HG02938 (cell line): ENCODE measurements at regions not wholly inside any gene's neighbourhood (a gene's known extent, or its start where the extent isn't known, plus 50 kb on each side); places are given as distances from the start of the nearest gene placed in this dataset.
"Not testable (repeated sequence)": the region's sequence is repeated elsewhere in the genome, so short reads cannot be mapped to it uniquely, and the experiment has no call there.

ENCODE experiments used
- ATAC-seq: cut with Tn5 transposase; IDR thresholded peaks from one replicate; pipeline ENCODE4 v1.9.1; 2021; ENCODE audit warnings: mild to moderate bottlenecking, moderate library complexity; ENCODE audit not compliant: unreplicated experiment

DNA sequence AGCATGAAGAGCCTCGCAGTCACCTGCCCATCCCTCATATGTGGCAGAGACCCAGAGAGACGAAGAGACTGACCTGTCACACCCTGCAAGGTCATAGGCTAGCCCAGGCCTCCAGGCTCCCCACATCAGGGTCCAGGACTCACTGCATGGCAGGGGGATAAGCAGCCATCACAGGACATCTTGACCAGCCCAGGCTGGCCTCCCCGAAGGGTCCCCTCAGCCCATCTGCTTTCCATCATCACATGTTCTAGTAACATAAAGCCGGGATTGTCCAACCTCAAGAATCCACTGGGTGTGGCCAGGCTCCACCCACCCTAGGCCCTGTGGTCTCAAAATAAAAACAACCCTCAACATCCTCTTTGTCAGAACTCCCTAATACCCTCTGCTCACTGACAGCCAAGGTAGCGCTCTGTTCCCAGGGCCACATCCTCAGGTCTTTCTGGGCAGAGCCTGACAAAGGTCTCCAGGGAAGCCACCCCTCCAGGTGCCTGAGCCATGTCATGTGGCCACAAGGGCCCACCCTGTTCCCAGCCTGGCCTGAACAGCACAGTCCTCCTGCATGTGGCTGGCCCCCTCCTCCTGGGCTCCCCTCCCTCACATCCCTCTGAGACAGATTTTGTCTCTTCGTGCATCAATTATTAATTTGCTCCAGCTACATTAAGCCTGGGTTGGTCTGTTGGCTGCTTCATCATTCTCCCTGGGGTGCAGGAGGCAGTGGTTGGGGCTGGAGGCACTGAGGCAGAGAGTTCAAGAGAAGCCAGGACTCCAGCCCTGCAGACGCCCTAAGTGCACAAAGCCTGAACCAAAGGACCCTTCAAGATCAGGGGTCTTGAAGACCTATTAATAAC lies 131.8 kb upstream of the UNC5B start:
- no peak for ATAC-seq

DNA sequence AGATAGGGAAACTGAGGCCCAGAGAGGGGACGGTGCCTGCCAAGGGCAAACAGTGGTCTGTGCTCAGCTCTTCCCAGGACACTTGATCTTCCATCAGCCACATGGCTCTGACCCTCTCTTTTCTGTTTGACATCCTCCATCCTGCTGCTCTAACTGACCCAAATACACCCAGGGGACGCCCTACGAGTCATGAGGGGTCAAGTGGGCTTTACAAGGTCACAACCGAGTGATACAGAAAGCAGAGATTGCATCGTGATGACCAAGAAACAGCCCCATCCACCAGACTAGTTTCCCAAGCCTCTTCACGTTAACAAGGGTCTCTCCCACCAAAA lies 131.2 kb upstream of the UNC5B start:
- ATAC-seq, result no peak

DNA sequence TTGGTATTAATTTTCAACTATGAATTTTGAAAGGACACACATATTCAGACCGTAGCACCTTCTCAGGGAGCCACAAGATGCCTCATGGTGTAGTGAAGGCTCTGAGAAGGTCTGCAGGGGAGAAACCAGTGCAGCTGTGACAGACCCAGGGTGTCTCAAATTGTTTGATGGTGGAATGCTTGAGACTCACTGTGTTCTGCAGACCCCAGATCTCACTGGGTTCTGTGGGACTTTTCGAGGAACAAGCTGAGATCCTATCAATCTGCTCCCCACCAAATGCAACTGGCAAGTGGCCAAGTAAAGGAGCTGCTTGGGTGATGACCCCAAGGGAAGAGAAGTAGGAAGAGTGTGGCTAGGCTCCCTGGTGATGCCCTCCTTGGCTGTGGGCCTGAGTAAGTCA lies 130.5 kb upstream of the UNC5B start:
- no peak for ATAC-seq

DNA sequence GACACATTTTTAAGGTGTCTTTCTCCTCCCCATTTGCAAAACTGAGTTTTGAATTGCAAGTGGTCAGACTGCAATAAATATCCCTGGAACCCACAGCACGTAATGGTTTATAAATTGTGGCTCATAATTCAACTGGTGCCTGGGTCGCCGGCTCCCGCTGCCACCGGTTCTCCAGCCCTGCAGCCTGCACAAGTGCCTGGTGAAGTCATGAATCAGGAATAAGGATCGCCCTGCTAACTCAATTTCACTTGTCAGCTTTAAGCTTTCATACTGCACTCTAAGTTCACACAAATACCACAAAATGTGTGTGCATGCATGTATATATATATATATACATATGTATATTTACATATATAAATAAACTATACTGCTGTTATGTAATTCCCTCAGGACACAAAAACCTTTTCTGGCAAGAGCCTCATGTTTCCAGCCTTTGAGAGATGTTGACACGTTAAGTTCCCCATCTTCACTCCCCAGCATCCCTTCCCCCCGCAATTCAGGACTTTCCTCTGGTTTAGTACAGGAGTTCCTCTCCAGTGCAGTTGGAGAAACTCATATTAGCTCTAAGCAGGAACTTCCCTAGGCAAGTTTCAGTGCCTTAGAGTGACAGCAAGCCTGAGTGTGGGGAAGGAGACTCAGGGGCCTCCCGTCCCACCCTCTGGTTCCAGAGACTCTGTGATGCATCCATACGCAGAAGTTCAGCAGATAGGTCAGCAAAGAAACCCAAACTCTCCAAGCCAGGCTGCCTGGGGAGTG lies 129.2 kb upstream of the UNC5B start:
- ATAC-seq, result no peak

DNA sequence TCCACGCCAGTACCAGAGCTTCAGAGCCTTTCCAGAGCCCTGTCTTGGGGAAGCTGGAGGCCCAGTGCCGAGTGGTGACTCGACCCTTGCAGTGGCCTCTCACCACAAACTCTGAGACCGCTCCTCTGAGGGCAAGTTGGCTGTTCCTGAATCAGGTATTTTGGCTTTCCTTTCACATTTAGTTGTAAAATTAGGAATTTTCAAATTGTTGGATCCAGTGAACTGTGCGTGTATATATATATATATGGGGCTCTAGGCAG lies 128.7 kb upstream of the UNC5B start:
- no peak for ATAC-seq

DNA sequence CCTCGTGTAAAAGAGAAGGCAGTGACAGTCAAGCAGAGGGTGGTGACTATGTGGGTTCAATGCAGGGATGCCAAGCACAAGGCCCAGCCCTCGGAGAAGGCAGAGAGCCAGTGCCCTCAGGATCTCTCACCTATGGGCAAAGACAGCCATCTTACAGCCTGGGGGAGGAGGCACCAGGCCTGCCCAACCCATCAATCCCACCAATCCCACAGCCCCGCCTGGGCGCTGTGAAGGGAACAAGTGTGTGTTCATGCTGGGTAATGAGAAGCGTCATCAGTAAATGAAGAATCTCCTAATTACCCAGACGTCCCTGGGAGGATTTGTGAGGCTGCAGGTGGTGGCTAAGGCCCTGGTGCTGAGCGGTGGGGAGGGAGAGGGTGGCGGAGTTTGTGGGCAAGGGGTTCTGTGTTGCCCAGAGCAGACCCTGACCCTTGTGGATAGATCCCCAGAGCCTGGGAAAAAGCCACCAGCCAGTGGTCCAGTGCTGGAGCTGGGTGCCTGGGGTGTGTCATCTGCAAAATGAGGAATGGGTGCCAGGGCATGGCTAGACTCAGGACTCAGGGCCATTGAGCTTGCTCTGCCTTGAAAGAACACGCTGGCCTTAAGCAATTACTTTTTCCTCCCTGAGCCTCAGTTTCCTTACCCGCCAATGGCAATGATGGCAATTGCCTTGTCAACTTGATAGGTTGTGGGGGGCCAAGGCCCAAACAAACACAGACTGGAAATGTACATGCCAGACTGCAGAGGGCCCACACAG lies 128.1 kb upstream of the UNC5B start:
- ATAC-seq, result no peak

DNA sequence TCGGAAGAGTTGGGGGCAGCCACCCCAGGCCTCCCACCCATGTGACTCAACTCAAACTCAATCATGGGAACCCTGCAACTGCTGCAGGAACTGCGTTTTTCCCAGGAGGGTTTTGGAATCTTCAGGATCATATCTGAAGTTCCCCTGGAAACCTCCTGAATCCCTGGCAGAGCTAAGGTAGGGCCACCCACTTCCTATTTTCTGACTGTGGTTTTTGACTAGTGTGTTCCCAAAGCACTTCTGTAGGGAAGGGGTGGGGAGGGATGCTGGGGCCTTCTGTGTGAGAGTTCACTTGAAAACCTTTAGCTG lies 127.6 kb upstream of the UNC5B start:
- ATAC-seq, result no peak

DNA sequence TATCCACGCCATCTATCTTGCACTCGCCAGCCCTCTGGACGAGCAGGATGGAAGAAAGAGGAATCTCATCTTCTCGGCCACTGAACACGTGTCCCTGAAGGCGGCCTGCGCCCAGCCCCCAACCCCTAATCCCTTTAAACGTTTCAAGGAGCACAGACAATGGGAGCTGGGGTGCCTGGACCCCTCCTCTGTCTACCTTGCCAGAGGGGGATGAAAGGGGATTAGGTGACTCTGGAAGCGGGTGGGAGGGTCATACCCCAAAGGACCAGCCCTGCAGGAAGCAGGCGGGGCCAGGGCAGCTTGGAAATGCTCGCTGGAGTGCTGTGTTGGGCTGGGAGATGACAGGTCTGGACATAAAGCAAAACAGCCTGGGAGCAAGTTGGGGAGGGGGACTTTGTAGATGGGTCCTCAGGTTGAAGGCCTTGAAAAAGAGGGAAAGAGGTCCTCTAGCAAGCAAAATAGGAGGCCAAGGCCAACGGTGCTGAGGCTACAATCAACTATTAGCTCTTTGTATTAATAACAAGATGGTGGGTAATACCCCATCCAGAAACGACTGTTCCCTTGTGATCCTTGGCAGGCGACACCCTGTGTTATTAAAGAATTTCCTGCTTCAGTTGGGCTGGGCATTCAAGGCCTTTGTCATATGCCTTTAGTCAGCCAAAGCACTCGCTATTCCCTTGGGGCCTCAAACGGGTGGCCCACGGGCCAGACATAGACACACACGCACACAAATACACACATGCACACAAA lies 126.5 kb upstream of the UNC5B start:
- ATAC-seq, result no peak

DNA sequence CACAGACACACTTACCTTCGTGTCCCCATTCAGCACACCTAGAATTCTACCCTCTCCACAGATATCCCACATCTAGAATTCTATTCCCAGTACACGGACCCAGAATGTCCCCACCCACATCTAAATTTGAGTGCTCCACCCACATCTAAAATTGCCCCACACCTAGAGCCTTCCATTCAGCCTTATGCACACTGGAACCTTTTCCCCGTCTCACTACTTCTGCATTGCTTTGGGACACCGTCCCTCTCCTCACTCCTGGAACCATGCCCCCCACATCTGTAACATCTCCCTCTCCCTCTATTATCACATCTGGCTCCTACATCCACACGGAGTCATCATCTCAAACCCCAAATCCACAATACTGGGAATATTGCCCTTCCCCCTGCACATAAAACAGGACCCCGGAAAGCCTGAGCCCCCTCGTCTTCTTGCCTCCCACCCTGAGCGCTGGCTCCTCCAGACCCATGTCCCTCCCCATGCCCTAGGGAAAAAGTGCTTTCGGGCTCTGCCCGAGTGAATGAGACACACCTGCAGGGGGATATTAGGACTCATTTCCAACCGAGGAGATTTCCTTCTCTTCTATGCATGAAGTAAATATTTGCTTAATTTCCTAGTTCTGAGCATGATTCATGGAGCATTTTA lies 125.8 kb upstream of the UNC5B start:
- ATAC-seq, result no peak

DNA sequence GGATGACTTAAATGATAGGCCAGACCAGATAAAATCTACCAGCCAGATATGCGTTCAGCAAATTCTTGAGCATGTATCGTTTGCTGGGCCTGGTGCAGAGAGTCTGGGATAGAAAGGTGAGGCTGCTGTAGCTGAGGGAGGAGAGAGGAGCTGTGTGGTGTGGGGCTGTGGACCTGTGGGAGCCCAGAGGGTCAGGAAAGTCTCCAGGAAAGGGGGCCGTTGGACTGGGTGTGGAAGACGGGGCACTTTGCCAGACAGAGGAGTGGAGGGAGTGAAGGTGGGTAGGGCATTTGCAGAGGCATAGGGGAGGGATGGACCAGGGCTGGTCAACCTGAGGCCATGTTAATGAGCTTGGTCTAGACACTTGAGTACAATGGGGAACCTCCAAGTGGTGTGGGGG lies 124.7 kb upstream of the UNC5B start:
- no peak for ATAC-seq

DNA sequence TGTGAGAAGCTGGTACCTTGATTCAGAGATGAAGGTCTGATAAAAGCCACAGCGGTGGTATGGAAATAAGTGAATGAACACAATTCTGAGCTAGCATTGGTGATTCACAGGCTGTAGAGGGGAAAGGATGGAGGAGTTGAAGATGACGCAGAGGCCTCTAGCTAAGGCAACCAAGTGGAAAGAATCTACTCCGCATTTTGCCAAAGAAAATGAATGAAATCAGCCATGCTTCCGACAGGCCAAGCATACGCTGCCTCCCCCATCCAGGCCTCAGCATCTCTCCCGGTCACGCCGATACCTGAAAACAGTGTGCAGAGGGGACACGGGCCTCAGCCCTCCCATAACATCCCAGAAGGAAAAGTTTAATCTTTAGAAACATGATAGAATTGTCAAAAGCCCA lies 124.3 kb upstream of the UNC5B start:
- ATAC-seq, result no peak

DNA sequence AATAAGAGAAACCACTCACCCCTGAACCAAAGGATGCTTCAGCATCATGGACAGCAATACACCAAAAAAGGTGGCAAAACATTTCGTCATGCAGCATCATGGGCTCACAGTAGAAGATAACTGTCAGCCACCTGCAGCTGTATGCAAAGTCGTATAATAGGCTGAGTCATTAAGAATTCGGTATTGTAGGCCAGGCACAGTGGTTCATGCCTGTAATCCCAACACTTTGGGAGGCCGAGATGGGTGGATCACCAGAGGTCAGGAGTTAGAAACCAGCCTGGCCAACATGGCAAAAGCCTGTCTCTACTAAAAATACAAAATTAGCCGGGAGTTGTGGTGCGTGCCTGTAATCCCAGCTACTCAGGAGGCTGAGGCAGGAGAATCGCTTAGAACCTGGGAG lies 123.8 kb upstream of the UNC5B start:
- ATAC-seq, result not testable (repeated sequence)

DNA sequence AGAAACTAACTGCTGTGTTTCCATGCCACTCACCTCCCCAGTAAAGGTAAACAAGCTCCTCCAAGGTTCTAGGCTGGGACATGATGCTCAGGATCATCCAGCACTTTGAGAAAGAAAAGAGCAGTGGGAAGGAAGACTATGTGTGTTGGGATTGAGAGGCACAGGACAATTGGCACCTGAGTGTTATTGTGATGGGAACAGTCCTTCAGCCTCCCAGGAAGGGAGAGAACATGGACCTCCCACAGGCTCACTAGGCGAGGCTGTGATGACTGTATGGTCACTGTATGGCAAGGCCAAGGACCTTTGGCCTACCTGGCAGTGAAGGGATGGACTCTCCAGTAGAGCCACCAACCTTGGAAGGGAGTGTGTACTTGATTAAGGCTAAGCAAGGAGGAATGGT lies 123.2 kb upstream of the UNC5B start:
- ATAC-seq, result no peak

DNA sequence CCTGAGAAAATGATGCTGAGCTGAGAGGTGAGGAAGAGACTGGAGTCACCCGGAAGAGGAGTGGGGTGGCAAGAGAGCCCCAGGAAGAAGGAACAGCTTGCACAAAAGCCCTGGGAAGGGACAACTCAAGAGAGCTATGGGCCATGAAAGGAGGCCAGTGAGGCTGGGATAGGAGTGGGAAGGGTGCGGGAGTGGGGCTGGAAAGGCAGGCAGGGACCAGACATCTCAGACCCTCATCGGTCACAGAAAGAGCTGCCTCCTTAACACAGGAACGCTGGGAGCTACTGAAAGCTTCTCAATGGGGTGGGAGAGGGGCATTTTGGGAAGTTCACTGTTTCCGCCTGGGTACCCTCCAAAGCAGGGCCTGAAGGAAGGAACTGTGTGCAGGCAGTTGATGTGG lies 122.0 kb upstream of the UNC5B start:
- no peak for ATAC-seq

DNA sequence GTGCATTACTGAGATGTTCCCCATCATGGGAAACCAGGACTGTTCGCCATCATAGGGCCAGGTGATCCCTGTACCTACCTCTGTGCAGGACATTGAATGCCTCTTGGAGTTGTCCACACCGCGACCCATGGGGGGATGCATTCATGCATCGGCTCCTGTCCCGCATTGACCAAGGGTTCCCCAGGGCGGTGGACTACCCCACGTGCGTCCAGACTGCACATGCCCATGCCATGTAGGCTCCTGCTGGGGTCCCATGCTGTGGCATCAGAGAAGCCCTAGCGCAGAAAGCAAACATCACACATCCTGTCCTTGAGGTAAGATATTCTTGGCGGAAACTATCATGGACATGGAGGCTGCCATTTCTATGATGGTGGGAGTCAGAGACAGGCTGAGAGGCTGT lies 121.6 kb upstream of the UNC5B start:
- no peak for ATAC-seq

DNA sequence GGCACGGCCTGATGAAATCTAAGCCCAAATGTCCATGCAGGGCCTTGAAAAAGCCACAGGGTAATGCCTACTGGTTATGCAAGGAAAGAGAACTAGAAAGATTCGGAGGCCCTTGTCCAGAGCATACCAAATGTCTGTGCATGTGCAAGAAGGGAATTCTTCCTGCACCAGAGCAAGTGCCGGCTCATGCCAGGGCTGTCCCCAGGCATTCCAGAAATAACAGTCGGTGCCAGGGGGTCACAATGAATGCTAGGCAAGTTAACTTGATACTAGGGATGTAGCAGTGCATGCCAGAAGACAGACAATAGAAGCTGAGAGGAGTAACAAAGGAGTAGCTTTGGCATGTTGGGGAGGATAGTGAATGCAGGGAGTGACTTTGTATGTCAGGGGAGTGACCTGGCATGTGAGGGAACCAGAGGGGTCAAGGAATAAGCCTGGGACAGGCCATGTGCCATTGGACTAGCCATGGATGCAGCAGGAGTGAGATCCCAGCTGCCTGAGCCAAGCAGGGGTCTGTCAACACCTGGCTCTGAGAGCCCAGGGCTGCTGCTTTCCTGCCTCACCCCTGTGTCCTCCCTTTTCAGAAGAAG lies 119.5 kb upstream of the UNC5B start:
- ATAC-seq, result no peak

DNA sequence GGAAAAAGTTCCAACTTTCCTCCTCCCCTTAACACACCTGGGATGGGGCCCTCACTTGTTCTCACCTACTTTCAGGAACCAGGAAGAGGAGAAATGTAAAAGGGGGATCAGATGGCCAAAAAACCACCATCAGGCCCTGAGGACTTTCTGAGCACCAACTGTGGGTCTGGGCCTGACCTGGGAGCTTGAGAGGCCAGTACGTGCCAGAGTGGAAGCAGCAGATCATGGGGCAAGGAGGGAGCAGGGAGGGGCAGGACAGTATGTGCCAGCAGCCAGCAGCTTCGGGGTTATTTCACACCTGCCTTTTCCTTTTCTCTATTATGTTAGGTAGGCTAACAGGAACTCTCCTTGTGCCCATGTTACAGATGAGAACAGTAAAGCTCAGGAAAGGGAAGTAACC lies 118.8 kb upstream of the UNC5B start:
- no peak for ATAC-seq

DNA sequence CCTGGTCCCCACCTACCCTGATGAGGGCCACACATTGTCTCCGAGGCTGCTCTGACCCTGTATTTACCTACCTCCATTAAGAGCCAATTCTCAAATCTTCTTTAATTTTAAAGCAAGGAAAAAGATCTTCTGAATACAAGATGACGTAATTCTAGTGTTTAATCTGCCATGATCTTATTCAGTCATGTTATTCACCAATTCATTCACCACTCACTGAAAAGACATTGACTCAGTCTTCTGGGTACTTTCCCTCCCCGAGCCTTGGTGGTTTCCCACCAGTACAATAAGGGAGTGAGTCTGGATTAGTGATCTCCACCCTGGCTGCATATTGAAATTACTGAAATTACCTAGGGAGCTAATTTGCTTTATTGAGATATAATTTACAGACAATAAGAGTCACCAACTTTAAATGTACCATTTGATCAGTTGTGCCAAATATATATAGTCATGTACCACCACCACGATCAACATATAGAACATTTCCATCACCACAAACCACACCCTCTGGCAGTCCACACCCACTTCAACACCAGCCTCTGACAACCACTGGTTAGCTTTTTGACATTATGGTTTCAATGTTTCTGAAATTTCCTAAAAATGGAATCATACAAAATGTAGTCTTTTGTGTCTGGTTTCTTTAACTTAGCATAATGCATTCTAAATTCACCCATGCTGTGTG lies 117.5 kb upstream of the UNC5B start:
- ATAC-seq, result no peak

DNA sequence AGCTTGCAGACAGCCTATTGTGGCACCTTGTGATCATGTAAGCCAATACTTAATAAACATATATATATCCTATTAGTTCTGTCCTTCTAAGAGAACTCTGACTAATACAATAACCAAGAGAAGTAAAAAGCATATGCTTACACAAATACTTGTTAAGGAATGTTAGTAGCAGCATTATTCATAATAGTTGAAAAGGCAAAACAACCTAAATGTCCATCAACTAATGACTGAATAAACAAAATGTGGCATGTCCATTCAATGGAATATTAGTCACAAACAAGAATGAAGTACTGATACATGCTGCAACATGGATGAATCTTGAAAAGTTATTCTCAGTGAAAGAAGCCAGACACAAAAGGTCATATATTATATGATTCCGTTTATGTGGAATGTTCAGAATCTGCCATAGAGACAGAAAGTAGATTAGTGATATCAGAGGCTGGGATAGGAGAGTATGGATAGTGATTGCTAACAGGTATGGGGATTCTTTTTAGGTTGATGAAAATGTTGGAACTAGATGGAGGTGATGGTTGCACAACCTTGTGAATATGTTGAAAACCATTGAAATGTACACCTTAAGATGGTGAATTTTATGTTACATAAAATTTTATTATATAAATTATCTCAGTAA lies 112.5 kb upstream of the UNC5B start:
- no peak for ATAC-seq

DNA sequence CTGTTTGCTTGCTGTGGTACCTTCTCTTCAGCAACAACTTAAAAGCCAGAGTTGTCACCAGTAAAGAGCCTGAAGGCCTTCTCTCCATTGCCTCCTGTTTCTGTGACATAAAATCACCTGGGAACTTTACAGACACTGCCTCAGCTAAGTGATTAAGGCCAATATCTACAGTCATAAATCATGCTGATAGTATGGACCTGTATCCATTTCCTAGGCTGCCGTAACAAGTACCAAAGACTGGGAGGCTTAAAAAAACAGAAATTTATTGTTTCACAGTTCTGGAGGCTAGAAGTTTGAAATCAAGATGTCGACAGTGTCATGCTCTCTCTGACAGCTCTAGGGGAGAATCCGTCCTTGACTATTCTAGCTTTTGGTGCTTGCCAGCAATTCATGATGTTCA lies 108.4 kb upstream of the UNC5B start:
- no peak for ATAC-seq
